Left ventricle myocardium inferior (tissue), 1 donor: ENCODE measurements at regions not wholly inside any gene's neighbourhood (a gene's known extent, or its start where the extent isn't known, plus 50 kb on each side); places are given as distances from the start of the nearest gene placed in this dataset.

Experiments
- DNase-seq: peaks from one replicate; pipeline ENCODE4 v3.0.0-alpha.2; 2020
- H3K27ac ChIP-seq: fragments of 200-600 bp; replicated peaks from 2 replicates; pipeline ENCODE4 v1.8.0; 2021
- H3K27me3 ChIP-seq: fragments of 200-600 bp; 2 replicates; pipeline ENCODE4 v1.8.0; 2021; ENCODE audit warnings: low read depth
- H3K36me3 ChIP-seq: fragments of 200-600 bp; 2 replicates; pipeline ENCODE4 v1.8.0; 2021
- H3K4me1 ChIP-seq: fragments of 200-600 bp; 2 replicates; pipeline ENCODE4 v1.8.0; 2021
- H3K4me3 ChIP-seq: fragments of 200-600 bp; 2 replicates; pipeline ENCODE4 v1.8.0; 2021; ENCODE audit warnings: mild to moderate bottlenecking, moderate library complexity
- H3K9me3 ChIP-seq: fragments of 200-600 bp; replicated peaks from 2 replicates; pipeline ENCODE4 v1.8.0; 2021
- CTCF ChIP-seq: fragments of 200-600 bp; IDR thresholded peaks from 2 replicates; pipeline ENCODE4 v1.8.0; 2021; ENCODE audit warnings: antibody characterized with exemption, mild to moderate bottlenecking, borderline replicate concordance
- intact Hi-C: fragments of 100-400 bp; cut with micrococcal nuclease; formaldehyde crosslinking; loops from one replicate; pipeline ENCODE4 v1.11.0; 2022
- donor health status: DM: no; HTN: yes; CAD: no; lungs with severe emphysema.

DNA sequence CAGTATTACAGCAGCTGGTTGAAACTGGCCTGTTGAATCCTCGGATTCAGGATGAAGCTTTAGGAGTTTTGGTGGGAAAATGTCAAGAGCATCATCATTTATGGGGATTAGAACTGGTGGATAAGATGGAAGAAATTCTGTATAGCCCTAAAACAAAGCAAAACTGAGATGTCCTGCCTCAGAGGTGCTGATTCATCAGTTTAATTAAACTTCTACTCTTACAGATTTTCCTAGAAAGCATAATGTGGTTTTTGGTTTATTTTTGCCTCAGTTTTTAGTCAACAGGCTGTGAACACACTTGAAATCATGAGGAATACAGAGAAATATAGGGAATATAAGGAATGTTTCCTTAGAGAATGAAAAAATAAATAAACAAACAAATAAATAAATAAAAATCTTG is 228.7 kb upstream of the POU3F2 start:
- TF ChIP-seq CTCF = no peak
- H3K27me3 ChIP-seq = no peaks in the 10 kb centered on the region
- H3K4me3 ChIP-seq = no peak overlapping the region
- no peaks in the 10 kb centered on the region for H3K4me1 ChIP-seq
- no peaks in the 10 kb centered on the region for H3K36me3 ChIP-seq
- intact Hi-C loops = no loop called here
- H3K27ac ChIP-seq = no peak overlapping the region
- no peak for DNase-seq
- peaks cover 25% of the 10 kb centered on the region for H3K9me3 ChIP-seq

DNA sequence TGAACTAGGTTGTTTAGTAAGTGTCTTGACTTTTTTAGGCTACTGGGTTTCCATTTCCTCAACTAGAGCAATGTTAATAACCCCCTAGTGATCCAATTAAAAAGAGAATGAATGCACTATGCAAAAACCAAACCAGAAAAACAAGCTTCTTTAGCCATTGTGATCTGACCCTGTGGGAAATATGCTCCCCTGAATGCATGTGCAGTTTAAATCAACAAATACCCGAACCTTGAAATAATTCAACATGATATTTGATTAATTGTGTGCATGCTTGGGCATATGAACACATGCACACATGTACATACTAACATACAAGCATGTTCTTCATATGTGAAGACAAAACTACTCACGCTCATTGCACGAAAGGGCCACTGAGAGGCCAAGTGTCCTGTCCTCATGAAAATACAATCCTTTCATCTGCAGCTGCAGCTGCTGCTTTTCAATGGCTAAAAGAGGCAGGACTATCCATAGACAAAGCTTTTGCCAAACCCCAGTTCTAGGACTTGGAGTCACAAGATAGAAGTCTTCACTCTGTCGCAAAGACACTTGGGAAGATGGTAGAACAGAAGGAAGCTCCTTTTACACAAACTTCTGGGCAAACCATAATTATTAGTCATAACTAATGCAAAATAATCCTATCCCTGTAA is 207.1 kb upstream of the POU3F2 start:
- Histone ChIP-seq H3K27me3 (peaks cover 6% of the 10 kb centered on the region), H3K36me3 (no peaks in the 10 kb centered on the region), H3K4me3 (no peak overlapping the region), H3K27ac (no peak overlapping the region), H3K4me1 (no peaks in the 10 kb centered on the region), H3K9me3 (no peaks in the 10 kb centered on the region)
- no peak for DNase-seq
- intact Hi-C loops = no loop called here
- no peak for TF ChIP-seq CTCF

DNA sequence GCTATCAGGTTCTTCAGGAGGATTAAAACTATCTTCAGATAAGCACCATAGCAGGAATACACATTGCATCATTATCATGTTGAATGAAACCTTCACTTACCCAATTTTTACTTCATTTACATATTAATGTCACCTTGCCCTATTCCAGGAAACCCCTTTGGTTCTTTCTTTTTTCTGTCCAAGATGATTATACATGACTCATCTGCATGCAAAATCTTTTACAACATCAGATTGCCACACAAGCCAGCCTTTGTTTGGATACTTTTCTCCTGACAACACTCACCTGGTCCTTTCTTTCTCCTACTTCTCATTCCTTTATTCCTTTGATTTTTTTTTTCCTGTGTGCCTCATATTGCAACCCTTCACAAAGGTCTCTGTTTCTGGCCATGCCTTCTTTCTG is 200.5 kb upstream of the POU3F2 start:
- Histone ChIP-seq H3K27me3 (peaks cover 6% of the 10 kb centered on the region), H3K4me3 (no peak overlapping the region), H3K27ac (no peak overlapping the region), H3K4me1 (no peaks in the 10 kb centered on the region), H3K9me3 (no peaks in the 10 kb centered on the region), H3K36me3 (no peaks in the 10 kb centered on the region)
- TF ChIP-seq CTCF = no peak
- intact Hi-C loops = no loop called here
- no peak for DNase-seq

GRCh38 chr6:98634569-98634968 is 199.8 kb upstream of the POU3F2 start:
- DNase-seq = no peak
- H3K27me3 ChIP-seq = no peaks in the 10 kb centered on the region
- intact Hi-C loops = no loop called here

GRCh38 chr6:98635191-98635590 is 199.2 kb upstream of the POU3F2 start:
- intact Hi-C loops = no loop called here
- no peak for TF ChIP-seq CTCF
- Histone ChIP-seq H3K27me3 (no peaks in the 10 kb centered on the region), H3K9me3 (no peaks in the 10 kb centered on the region), H3K36me3 (no peaks in the 10 kb centered on the region), H3K4me3 (no peak overlapping the region), H3K4me1 (no peaks in the 10 kb centered on the region), H3K27ac (no peak overlapping the region)
- no peak for DNase-seq

More at GRCh38 chr6:98634569-98634968, 199.8 kb upstream of the POU3F2 start:
- Histone ChIP-seq H3K9me3 (no peaks in the 10 kb centered on the region), H3K27ac (no peak overlapping the region), H3K36me3 (no peaks in the 10 kb centered on the region), H3K4me1 (no peaks in the 10 kb centered on the region), H3K4me3 (no peak overlapping the region)
- TF ChIP-seq CTCF = no peak
